Activated CD8-positive, alpha-beta T cell treated with anti-CD3 and anti-CD28 coated beads for 36 hours (primary cell): ENCODE measurements at regions not wholly inside any gene's neighbourhood (a gene's known extent, or its start where the extent isn't known, plus 50 kb on each side); places are given as distances from the start of the nearest gene placed in this dataset.

Experiments used
- ATAC-seq: fragments of 200-7000 bp; cut with Tn5 transposase; one replicate; pipeline ENCODE4 v1.10.0; 2021; ENCODE audit warnings: mild to moderate bottlenecking, moderate library complexity
- CTCF ChIA-PET: fragments of 350-600 bp; sonication (Branson Sonifier 250); formaldehyde crosslinking; loops from one replicate; lab custom pipeline; 2021; ENCODE audit warnings: antibody characterized with exemption; lab: Charles Lee
- POLR2A ChIA-PET: fragments of 350-600 bp; sonication (Branson Sonifier 250); formaldehyde crosslinking; loops from one replicate; lab custom pipeline; 2021; ENCODE audit warnings: antibody characterized with exemption; lab: Charles Lee
- DNase-seq: peaks from one replicate; pipeline ENCODE4 v3.0.0-alpha.2; 2020
- H3K27ac Mint-ChIP-seq: one replicate; pipeline ENCODE4 v1.8.0; 2021; ENCODE audit warnings: mild to moderate bottlenecking, mixed read lengths
- H3K27me3 Mint-ChIP-seq: one replicate; pipeline ENCODE4 v1.8.0; 2021; ENCODE audit warnings: mixed read lengths
- H3K36me3 Mint-ChIP-seq: one replicate; pipeline ENCODE4 v1.8.0; 2021; ENCODE audit warnings: low read depth, mixed read lengths
- H3K4me1 Mint-ChIP-seq: one replicate; pipeline ENCODE4 v1.8.0; 2021; ENCODE audit warnings: low read depth, mixed read lengths
- H3K4me3 Mint-ChIP-seq: one replicate; pipeline ENCODE4 v1.8.0; 2021; ENCODE audit warnings: mild to moderate bottlenecking, moderate library complexity, mixed read lengths
- H3K9me3 Mint-ChIP-seq: one replicate; pipeline ENCODE4 v1.8.0; 2021; ENCODE audit warnings: mixed read lengths
- CTCF ChIP-seq: fragments of 200-600 bp; IDR thresholded peaks from one replicate; pipeline ENCODE4 v1.8.0; 2022; ENCODE audit warnings: antibody characterized with exemption, mild to moderate bottlenecking
- intact Hi-C: fragments of 100-400 bp; cut with micrococcal nuclease; formaldehyde crosslinking; loops from one replicate; pipeline ENCODE4 v1.10.0; 2022

- intact Hi-C loops = no loop called here
- TF ChIP-seq CTCF = no peak
- Mint-ChIP-seq H3K27me3 (peaks cover 3% of the 10 kb centered on the region), H3K4me1 (no peaks in the 10 kb centered on the region), H3K27ac (no peak overlapping the region), H3K4me3 (no peak overlapping the region), H3K9me3 (no peaks in the 10 kb centered on the region), H3K36me3 (no peaks in the 10 kb centered on the region)
- ChIA-PET POLR2A (no interaction called here), CTCF (no interaction called here)
- DNase-seq (no peak), ATAC-seq (no peak)
Observed at GRCh38 chr2:239821694-239822075, 203.5 kb downstream of the NDUFA10 start.

- Mint-ChIP-seq H3K9me3 (no peaks in the 10 kb centered on the region), H3K36me3 (no peaks in the 10 kb centered on the region), H3K27me3 (peaks cover 3% of the 10 kb centered on the region), H3K4me1 (no peaks in the 10 kb centered on the region), H3K4me3 (no peak overlapping the region), H3K27ac (no peak overlapping the region)
- intact Hi-C loops = no loop called here
- DNase-seq (no peak), ATAC-seq (no peak)
- ChIA-PET CTCF (no interaction called here), POLR2A (no interaction called here)
- TF ChIP-seq CTCF = no peak
Observed at GRCh38 chr2:239820836-239821693, 204.1 kb downstream of the NDUFA10 start.

- Mint-ChIP-seq H3K27me3 (peaks cover 3% of the 10 kb centered on the region), H3K27ac (no peak overlapping the region), H3K4me1 (no peaks in the 10 kb centered on the region), H3K36me3 (no peaks in the 10 kb centered on the region), H3K4me3 (no peak overlapping the region), H3K9me3 (no peaks in the 10 kb centered on the region)
- CTCF ChIA-PET = no interaction called here
- peak; percentile 30 for DNase-seq
- POLR2A ChIA-PET = interaction anchor here (0.7 kb wide), 1 partner anchor 334 kb away, joined by 3 read pairs; no protein-coding TSS in a partner anchor
- no peak for TF ChIP-seq CTCF
- ATAC-seq = no peak
- intact Hi-C loops = no loop called here
Observed at GRCh38 chr2:239819974-239820555, 205.1 kb downstream of the NDUFA10 start.

GRCh38 chr2:239819091-239819973 lies 205.8 kb downstream of the NDUFA10 start:
- TF ChIP-seq CTCF = no peak
- POLR2A ChIA-PET = interaction anchor here (0.7 kb wide), 1 partner anchor 333 kb away, joined by 3 read pairs; no protein-coding TSS in a partner anchor
- no peaks in the 10 kb centered on the region for H3K9me3 Mint-ChIP-seq
- peaks cover 3% of the 10 kb centered on the region for H3K27me3 Mint-ChIP-seq
- intact Hi-C loops = no loop called here
- no peak overlapping the region for H3K27ac Mint-ChIP-seq
- no peak overlapping the region for H3K4me3 Mint-ChIP-seq
- no peak for DNase-seq
- no peaks in the 10 kb centered on the region for H3K36me3 Mint-ChIP-seq
- H3K4me1 Mint-ChIP-seq = no peaks in the 10 kb centered on the region
- no peak for ATAC-seq
- CTCF ChIA-PET = no interaction called here
